Spleen (tissue), 11 donors: ENCODE measurements at regions not wholly inside any gene's neighbourhood (a gene's known extent, or its start where the extent isn't known, plus 50 kb on each side); places are given as distances from the start of the nearest gene placed in this dataset.
"Not testable (repeated sequence)": the region's sequence is repeated elsewhere in the genome, so short reads cannot be mapped to it uniquely, and the experiment has no call there.

Experiments
- DNase-seq: peaks from one replicate; pipeline ENCODE4 v3.0.0-alpha.2; 2020
- H3K27ac ChIP-seq, 8 donors: fragments of 200-600 bp; sonication (generic) in 7 of 8; 1 replicate in 4 of 8; 2 replicates in 4 of 8; pipeline versions ENCODE4 v1.5.0 to v1.8.0; 2016 to 2021; ENCODE audit warnings: inconsistent platforms in 4 of 8, mild to moderate bottlenecking in 4 of 8, moderate library complexity in 1 of 8
- H3K27me3 ChIP-seq, 7 donors: fragments of 200-600 bp; sonication (generic) in 6 of 7; replicated peaks in 1 of 7; 1 replicate in 4 of 7; 2 replicates in 3 of 7; pipeline versions ENCODE4 v1.5.0 to v1.8.0; 2016 to 2021; ENCODE audit warnings: inconsistent platforms in 3 of 7, mild to moderate bottlenecking in 1 of 7
- H3K36me3 ChIP-seq, 6 donors: fragments of 200-600 bp; sonication (generic) in 5 of 6; 1 replicate in 4 of 6; 2 replicates in 2 of 6; pipeline versions ENCODE4 v1.5.0 to v1.8.0; 2016 to 2021; ENCODE audit warnings: inconsistent platforms in 2 of 6
- H3K4me1 ChIP-seq, 6 donors: fragments of 200-600 bp; sonication (generic) in 5 of 6; 1 replicate in 3 of 6; 2 replicates in 3 of 6; pipeline versions ENCODE4 v1.5.0 to v1.8.0; 2016 to 2021; ENCODE audit warnings: inconsistent platforms in 3 of 6
- H3K4me3 ChIP-seq, 8 donors: fragments of 200-600 bp; sonication (generic) in 7 of 8; 1 replicate in 4 of 8; 2 replicates in 4 of 8; pipeline versions ENCODE4 v1.5.0 to v1.8.0; 2016 to 2021; ENCODE audit warnings: inconsistent platforms in 4 of 8, mild to moderate bottlenecking in 4 of 8, moderate library complexity in 2 of 8
- H3K9me3 ChIP-seq, 8 donors: fragments of 200-600 bp; sonication (generic) in 7 of 8; 1 replicate in 4 of 8; 2 replicates in 4 of 8; pipeline versions ENCODE4 v1.5.0 to v1.8.0; 2016 to 2021; ENCODE audit warnings: inconsistent platforms in 4 of 8
- POLR2A ChIP-seq, 3 donors: fragments of 450-650 bp; IDR thresholded peaks; one replicate each; pipeline ENCODE4 v1.5.1; 2017; ENCODE audit warnings: antibody characterized with exemption in 3 of 3, mild to moderate bottlenecking in 1 of 3
- POLR2AphosphoS5 ChIP-seq, 3 donors: sonication (generic); formaldehyde crosslinking; IDR thresholded peaks; one replicate each; pipeline ENCODE4 v1.5.1; 2017; ENCODE audit warnings: antibody characterized with exemption in 3 of 3
- WGBS, 5 donors: extraction: QIAGEN DNeasy Blood & Tissue Kit in 3 of 5; methylation state at CpG; one replicate each; pipeline versions ENCODE4 v1.1.5 to v1.1.7; 2013 to 2018; 5-methylcytosine and 5-hydroxymethylcytosine counted together
- intact Hi-C: fragments of 100-400 bp; cut with DNase I; formaldehyde crosslinking; loops from one replicate; pipeline ENCODE4 v1.15.0; 2023; ENCODE audit warnings: low total_unique reads
- TF ChIP-seq, protein P1 (sequence below), 11 experiments: fragments of 200-600 bp in 7 of 11; fragments of 450-650 bp in 4 of 11; sonication (generic) in 4 of 11; IDR thresholded peaks in 8 of 11; conservative IDR thresholded peaks in 3 of 11; 1 replicate in 7 of 11; 2 replicates in 4 of 11; pipeline versions ENCODE4 v1.4.0 to v1.8.0; 2016 to 2021; ENCODE audit warnings: antibody characterized with exemption in 11 of 11, inconsistent platforms in 4 of 11, mild to moderate bottlenecking in 1 of 11
- donor health status: healthy with polysubstance abuse.
- donor health status: DM: no; HTN: no; CAD: no; lungs with moderate emphysema.
- donor health status: DM: no; HTN: no; CAD: no.
- donor health status: Bipolar disorder and iron deficiency.
- donor health status: healthy.
- donor health status: DM: no; HTN: no; CAD: no.
- donor health status: DM: yes; HTN: yes; CAD: no.

DNA sequence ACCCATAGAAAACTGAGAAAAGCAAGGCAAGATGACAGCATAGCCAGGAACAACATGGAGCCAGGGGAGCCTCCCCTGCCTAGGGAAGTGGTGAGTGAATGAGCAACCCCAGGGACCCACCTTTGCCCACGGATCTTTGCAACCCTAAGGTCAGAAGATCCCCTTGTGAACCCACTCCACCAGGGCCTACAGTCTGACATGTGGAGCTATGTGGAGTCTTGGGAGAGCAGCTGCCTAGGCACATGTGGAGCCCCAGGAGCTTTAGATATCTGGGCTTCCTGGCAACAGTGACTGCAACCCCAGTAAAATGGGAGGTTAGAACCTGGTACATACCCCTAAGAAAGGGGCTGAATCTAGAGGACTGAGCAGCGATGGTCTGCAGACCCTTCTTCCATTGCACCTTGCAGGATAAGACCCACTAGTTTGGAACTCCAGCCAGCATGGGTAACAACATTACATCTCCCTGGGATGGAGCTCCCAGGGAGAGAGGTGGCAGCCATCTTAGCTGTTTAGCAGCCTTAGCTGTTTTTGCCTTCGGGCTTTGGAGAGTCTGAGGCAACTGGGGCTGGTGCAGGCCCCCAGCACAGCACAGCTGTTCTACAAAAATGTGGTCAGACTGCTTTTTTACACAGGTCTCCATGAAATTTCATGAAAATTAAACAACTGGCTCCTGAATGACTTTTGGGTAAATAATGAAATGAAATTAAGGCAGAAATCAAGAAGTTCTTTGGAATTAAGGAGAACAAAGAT lies 104.7 kb upstream of the TRIM2 start:
- H3K27ac ChIP-seq = no peak overlapping the region
- no peaks in the 10 kb centered on the region for H3K36me3 ChIP-seq
- intact Hi-C loops = no loop called here
- DNase-seq = no peak
- no peaks in the 10 kb centered on the region for H3K27me3 ChIP-seq
- 78 to 96% (median 92%) methylated on average over 3 of the region's 3 CpGs for WGBS, 5 donors
- TF ChIP-seq POLR2A (IDR thresholded peaks at IDR 0.05) = no peak
- no peak for TF ChIP-seq POLR2AphosphoS5 (IDR thresholded peaks at IDR 0.05)
- no peaks in the 10 kb centered on the region for H3K4me1 ChIP-seq
- H3K9me3 ChIP-seq = no peaks in the 10 kb centered on the region
- H3K4me3 ChIP-seq = no peak overlapping the region

DNA sequence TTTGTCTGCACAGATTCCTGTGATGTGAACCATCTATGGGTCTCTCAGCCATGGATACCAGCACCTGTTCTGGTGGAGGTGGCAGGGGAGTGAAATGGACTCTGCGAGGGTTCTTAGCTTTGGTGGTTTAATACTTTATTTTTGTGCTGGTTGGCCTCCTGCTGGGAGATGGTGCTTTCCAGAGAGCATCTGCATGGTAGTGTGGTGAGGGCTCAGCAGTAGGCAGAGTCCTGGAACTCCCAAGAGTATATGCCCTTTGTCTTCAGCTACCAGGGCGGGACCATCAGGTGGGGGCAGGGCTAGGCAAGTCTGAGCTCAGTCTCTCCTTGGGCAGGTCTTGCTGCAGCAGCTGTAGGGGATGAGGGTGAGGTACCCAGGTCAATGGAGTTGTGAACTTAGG lies 97.5 kb upstream of the TRIM2 start:
- intact Hi-C loops, H3K4me1 ChIP-seq, H3K4me3 ChIP-seq, H3K9me3 ChIP-seq, H3K27ac ChIP-seq, H3K27me3 ChIP-seq, DNase-seq, H3K36me3 ChIP-seq: not testable (repeated sequence)
- whole genome bisulfite sequencing, 5 donors = 85 to 100% (median 92%) methylated on average over 1 to 2 of the region's 2 CpGs

DNA sequence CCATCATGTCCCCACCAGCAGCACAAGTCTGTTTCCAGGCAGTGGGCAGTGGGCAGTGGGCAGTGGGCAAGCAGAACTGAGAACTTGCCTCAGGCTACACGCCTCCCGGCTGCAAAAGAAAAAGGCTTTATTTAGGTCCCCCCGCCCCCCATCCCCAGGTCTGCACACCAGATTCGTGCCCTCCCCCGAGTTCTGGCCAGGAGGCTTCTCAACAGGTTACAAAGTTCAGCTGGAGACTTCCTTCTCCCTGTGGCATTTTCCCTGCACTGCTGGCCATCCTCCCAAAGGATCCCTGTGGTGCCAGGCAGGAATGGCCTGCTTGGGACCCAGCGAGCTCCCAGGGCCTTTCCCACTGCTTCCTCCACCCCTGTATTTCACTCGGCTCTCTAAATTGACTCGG lies 97.0 kb upstream of the TRIM2 start:
- no peak overlapping the region for H3K27ac ChIP-seq
- TF ChIP-seq POLR2A (IDR thresholded peaks at IDR 0.05) = no peak
- TF ChIP-seq, protein P1, sequence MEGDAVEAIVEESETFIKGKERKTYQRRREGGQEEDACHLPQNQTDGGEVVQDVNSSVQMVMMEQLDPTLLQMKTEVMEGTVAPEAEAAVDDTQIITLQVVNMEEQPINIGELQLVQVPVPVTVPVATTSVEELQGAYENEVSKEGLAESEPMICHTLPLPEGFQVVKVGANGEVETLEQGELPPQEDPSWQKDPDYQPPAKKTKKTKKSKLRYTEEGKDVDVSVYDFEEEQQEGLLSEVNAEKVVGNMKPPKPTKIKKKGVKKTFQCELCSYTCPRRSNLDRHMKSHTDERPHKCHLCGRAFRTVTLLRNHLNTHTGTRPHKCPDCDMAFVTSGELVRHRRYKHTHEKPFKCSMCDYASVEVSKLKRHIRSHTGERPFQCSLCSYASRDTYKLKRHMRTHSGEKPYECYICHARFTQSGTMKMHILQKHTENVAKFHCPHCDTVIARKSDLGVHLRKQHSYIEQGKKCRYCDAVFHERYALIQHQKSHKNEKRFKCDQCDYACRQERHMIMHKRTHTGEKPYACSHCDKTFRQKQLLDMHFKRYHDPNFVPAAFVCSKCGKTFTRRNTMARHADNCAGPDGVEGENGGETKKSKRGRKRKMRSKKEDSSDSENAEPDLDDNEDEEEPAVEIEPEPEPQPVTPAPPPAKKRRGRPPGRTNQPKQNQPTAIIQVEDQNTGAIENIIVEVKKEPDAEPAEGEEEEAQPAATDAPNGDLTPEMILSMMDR (IDR thresholded peaks at IDR 0.05 in 8 of 11, conservative IDR thresholded peaks at IDR 0.05 in 3 of 11) = no peak
- 84 to 95% (median 92%) methylated on average over 8 of the region's 8 CpGs for WGBS, 5 donors
- no peaks in the 10 kb centered on the region for H3K27me3 ChIP-seq
- intact Hi-C loops = no loop called here
- H3K36me3 ChIP-seq = no peaks in the 10 kb centered on the region
- H3K4me1 ChIP-seq = peaks cover 0 to 5% (median 0%) of the 10 kb centered on the region in 6 donors
- DNase-seq = no peak
- no peak overlapping the region for H3K4me3 ChIP-seq
- H3K9me3 ChIP-seq = peaks cover 0 to 8% (median 0%) of the 10 kb centered on the region in 8 donors

DNA sequence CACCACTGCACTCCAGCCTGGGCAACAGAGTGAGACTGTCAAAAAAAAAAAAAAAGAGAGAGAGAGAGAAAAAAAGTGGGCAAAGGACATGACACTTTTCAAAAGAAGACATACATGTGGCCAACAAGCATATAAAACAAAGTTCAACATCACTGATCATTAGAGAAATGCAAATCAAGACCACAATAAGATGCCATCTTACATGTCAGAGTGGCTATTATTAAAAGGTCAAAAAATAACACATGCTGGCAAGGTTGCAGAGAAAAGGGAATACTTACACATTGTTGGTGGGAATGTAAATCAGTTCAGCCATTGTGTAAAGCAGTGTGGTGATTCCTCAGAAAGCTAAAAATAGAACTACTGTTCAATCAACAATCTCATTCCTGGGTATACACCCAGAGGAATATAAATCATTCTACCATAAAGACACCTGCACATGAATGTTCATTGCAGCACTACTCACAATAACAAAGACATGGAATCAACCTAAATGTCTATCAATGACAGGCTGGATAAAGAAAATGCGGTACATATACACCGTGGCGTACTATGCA lies 94.9 kb upstream of the TRIM2 start:
- peaks cover 0 to 18% (median 14%) of the 10 kb centered on the region in 6 donors for H3K4me1 ChIP-seq
- TF ChIP-seq POLR2A (IDR thresholded peaks at IDR 0.05) (no peak), POLR2AphosphoS5 (IDR thresholded peaks at IDR 0.05) (no peak)
- TF ChIP-seq, protein P1 (IDR thresholded peaks at IDR 0.05 in 8 of 11, conservative IDR thresholded peaks at IDR 0.05 in 3 of 11) = no peak
- WGBS, 5 donors = 96 to 99% (median 97%) methylated on average over 3 of the region's 3 CpGs
- intact Hi-C loops = no loop called here
- peaks cover 0 to 8% (median 0%) of the 10 kb centered on the region in 8 donors for H3K9me3 ChIP-seq
- no peak overlapping the region for H3K27ac ChIP-seq
- H3K36me3 ChIP-seq = no peaks in the 10 kb centered on the region
- H3K4me3 ChIP-seq = no peak overlapping the region
- H3K27me3 ChIP-seq = no peaks in the 10 kb centered on the region
- no peak for DNase-seq

DNA sequence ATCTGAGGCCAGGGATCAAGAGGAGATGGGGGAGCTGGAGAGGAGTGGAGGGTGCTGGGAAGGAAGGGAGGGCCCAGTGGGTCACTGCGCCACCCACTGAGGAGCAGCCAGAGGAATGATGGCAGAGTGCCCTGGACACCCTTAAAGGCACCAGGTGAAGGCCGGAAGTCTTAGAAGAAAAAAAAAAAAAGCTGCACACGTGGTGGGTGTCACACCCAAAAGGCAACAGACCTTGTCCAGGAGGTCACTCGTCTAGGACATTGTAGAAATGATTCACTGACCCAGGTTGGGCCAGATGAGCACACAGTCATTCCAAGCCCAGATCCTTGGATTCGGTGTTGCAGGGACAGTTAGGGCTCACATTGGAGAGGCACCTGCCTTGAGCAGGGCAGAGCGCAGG lies 93.5 kb upstream of the TRIM2 start:
- no peaks in the 10 kb centered on the region for H3K27me3 ChIP-seq
- TF ChIP-seq POLR2AphosphoS5 (IDR thresholded peaks at IDR 0.05) (no peak), POLR2A (IDR thresholded peaks at IDR 0.05) (no peak)
- TF ChIP-seq, protein P1 (IDR thresholded peaks at IDR 0.05 in 8 of 11, conservative IDR thresholded peaks at IDR 0.05 in 3 of 11) = no peak
- no peak overlapping the region for H3K4me3 ChIP-seq
- H3K36me3 ChIP-seq = no peaks in the 10 kb centered on the region
- intact Hi-C loops = no loop called here
- WGBS, 5 donors = 74 to 86% (median 85%) methylated on average over 6 of the region's 6 CpGs
- no peak overlapping the region for H3K27ac ChIP-seq
- peaks cover 0 to 30% (median 24%) of the 10 kb centered on the region in 6 donors for H3K4me1 ChIP-seq
- no peak for DNase-seq
- peaks cover 0 to 2% (median 0%) of the 10 kb centered on the region in 8 donors for H3K9me3 ChIP-seq
